Astrocyte of the hippocampus (primary cell): ENCODE measurements at regions not wholly inside any gene's neighbourhood (a gene's known extent, or its start where the extent isn't known, plus 50 kb on each side); places are given as distances from the start of the nearest gene placed in this dataset.
"Not testable (repeated sequence)": the region's sequence is repeated elsewhere in the genome, so short reads cannot be mapped to it uniquely, and the experiment has no call there.

Source experiments
- DNase-seq: peaks from one replicate; pipeline ENCODE4 v3.0.0; 2011; ENCODE audit warnings: low read depth, low spot score

- no peak for DNase-seq
Measured at GRCh38 chr5:25224316-25224982, 579.7 kb upstream of the CDH10 start.

GRCh38 chr5:25199902-25200301 lies 555.1 kb upstream of the CDH10 start:
- not testable (repeated sequence) for DNase-seq

- no peak for DNase-seq
Measured at GRCh38 chr5:25190521-25191000, 545.8 kb upstream of the CDH10 start.

- no peak for DNase-seq
Measured at GRCh38 chr5:25181249-25181648, 536.5 kb upstream of the CDH10 start.

- not testable (repeated sequence) for DNase-seq
Measured at GRCh38 chr5:25162616-25163015, 517.8 kb upstream of the CDH10 start.

GRCh38 chr5:25160891-25161290 lies 516.1 kb upstream of the CDH10 start:
- no peak for DNase-seq

GRCh38 chr5:25150819-25151218 lies 506.0 kb upstream of the CDH10 start:
- DNase-seq, result no peak

- DNase-seq, result no peak
Measured at GRCh38 chr5:25128606-25129005, 483.8 kb upstream of the CDH10 start.

- peak; percentile 3 for DNase-seq
Measured at GRCh38 chr5:25119650-25120049, 474.9 kb upstream of the CDH10 start.

- DNase-seq, result peak; percentile 69
Measured at GRCh38 chr5:25107853-25108252, 463.1 kb upstream of the CDH10 start.

GRCh38 chr5:25099538-25099937 lies 454.8 kb upstream of the CDH10 start:
- DNase-seq, result no peak

- DNase-seq, result no peak
Measured at GRCh38 chr5:25095261-25095660, 450.5 kb upstream of the CDH10 start.

- DNase-seq, result no peak
Measured at GRCh38 chr5:25094219-25094618, 449.4 kb upstream of the CDH10 start.

- peak; percentile 19 for DNase-seq
Measured at GRCh38 chr5:25091921-25092320, 447.1 kb upstream of the CDH10 start.

GRCh38 chr5:25090854-25091253 lies 446.1 kb upstream of the CDH10 start:
- peak; percentile 2 for DNase-seq

GRCh38 chr5:25090275-25090674 lies 445.5 kb upstream of the CDH10 start:
- no peak for DNase-seq

GRCh38 chr5:25088689-25089088 lies 443.9 kb upstream of the CDH10 start:
- not testable (repeated sequence) for DNase-seq

GRCh38 chr5:25083261-25083660 lies 438.5 kb upstream of the CDH10 start:
- DNase-seq, result not testable (repeated sequence)

GRCh38 chr5:25066239-25066638 lies 421.5 kb upstream of the CDH10 start:
- no peak for DNase-seq

GRCh38 chr5:25064306-25064705 lies 419.5 kb upstream of the CDH10 start:
- DNase-seq, result no peak

GRCh38 chr5:25060575-25060974 lies 415.8 kb upstream of the CDH10 start:
- DNase-seq, result no peak

GRCh38 chr5:25056836-25057235 lies 412.1 kb upstream of the CDH10 start:
- peak; percentile 7 for DNase-seq

GRCh38 chr5:25033658-25034057 lies 388.9 kb upstream of the CDH10 start:
- no peak for DNase-seq

- peak; percentile 76 for DNase-seq
Measured at GRCh38 chr5:25029004-25029403, 384.2 kb upstream of the CDH10 start.
